ENCODE measurements at regions not wholly inside any gene's neighbourhood (a gene's known extent, or its start where the extent isn't known, plus 50 kb on each side); places are given as distances from the start of the nearest gene placed in this dataset.

DNA sequence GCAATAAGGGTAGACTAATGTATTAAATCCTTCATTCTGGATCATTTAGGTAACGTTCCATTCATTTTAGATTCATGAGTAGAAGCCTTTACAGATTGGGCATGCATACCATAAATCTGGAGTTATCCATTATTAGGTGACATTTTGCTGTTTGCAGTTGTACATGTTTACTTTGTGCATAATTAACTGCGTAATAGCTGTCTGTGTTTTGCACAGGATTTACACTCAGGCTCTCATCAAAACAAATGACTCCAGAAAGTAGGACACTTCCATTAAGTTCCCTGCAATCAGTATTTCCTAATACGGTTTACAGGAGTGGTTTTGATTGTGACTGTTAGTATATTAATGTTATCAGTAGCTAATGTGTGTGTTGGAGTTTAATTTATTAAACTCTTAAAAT lies 997.4 kb downstream of the HACE1 start:
- TF ChIP-seq POLR2A (IDR thresholded peaks at IDR 0.05) (no peak), EP300 (IDR thresholded peaks at IDR 0.05) (no peak)
- TF ChIP-seq, protein P1, sequence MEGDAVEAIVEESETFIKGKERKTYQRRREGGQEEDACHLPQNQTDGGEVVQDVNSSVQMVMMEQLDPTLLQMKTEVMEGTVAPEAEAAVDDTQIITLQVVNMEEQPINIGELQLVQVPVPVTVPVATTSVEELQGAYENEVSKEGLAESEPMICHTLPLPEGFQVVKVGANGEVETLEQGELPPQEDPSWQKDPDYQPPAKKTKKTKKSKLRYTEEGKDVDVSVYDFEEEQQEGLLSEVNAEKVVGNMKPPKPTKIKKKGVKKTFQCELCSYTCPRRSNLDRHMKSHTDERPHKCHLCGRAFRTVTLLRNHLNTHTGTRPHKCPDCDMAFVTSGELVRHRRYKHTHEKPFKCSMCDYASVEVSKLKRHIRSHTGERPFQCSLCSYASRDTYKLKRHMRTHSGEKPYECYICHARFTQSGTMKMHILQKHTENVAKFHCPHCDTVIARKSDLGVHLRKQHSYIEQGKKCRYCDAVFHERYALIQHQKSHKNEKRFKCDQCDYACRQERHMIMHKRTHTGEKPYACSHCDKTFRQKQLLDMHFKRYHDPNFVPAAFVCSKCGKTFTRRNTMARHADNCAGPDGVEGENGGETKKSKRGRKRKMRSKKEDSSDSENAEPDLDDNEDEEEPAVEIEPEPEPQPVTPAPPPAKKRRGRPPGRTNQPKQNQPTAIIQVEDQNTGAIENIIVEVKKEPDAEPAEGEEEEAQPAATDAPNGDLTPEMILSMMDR (IDR thresholded peaks at IDR 0.05): no peak
